HL-60 (cell line): ENCODE measurements at regions not wholly inside any gene's neighbourhood (a gene's known extent, or its start where the extent isn't known, plus 50 kb on each side); places are given as distances from the start of the nearest gene placed in this dataset.

Experiments
- DNase-seq, 2 experiments: peaks; one replicate each; pipeline ENCODE4 v3.0.0-alpha.2; 2010 to 2020; ENCODE audit warnings: low read depth in 1 of 2, low spot score in 1 of 2
- H3K27ac ChIP-seq: fragments of 250-450 bp; sonication (Bioruptor Pico); replicated peaks from 2 replicates; pipeline ENCODE4 v1.5.1; 2020; ENCODE audit warnings: mild to moderate bottlenecking, moderate library complexity
- H3K27me3 ChIP-seq: fragments of 250-450 bp; sonication (Bioruptor Pico); 2 replicates; pipeline ENCODE4 v1.5.1; 2021; ENCODE audit warnings: mild to moderate bottlenecking, moderate library complexity; ENCODE audit not compliant: insufficient read depth, poor library complexity, severe bottlenecking
- H3K4me3 ChIP-seq: replicated peaks from 2 replicates; pipeline ENCODE4 v1.5.1; 2011; ENCODE audit warnings: mild to moderate bottlenecking, control low read depth, low read length; ENCODE audit not compliant: insufficient read depth
- GABPA ChIP-seq: IDR thresholded peaks from 2 replicates; pipeline ENCODE4 v1.6.1; 2012; ENCODE audit warnings: low read depth
- POLR2AphosphoS5 ChIP-seq: IDR thresholded peaks from 2 replicates; pipeline ENCODE4 v1.6.1; 2012; ENCODE audit warnings: low read depth
- SPI1 ChIP-seq: IDR thresholded peaks from 2 replicates; pipeline ENCODE4 v1.6.1; 2012; ENCODE audit warnings: low read depth, mild to moderate bottlenecking, borderline replicate concordance
- TF ChIP-seq, protein P1 (sequence below): IDR thresholded peaks from one replicate; pipeline ENCODE4 v1.5.1; 2011; ENCODE audit warnings: low read length, control low read depth, inconsistent platforms; ENCODE audit not compliant: insufficient read depth
- TF ChIP-seq, protein P2 (sequence below): IDR thresholded peaks from 2 replicates; pipeline ENCODE4 v1.6.1; 2012; ENCODE audit warnings: low read depth; ENCODE audit not compliant: insufficient replicate concordance

DNA sequence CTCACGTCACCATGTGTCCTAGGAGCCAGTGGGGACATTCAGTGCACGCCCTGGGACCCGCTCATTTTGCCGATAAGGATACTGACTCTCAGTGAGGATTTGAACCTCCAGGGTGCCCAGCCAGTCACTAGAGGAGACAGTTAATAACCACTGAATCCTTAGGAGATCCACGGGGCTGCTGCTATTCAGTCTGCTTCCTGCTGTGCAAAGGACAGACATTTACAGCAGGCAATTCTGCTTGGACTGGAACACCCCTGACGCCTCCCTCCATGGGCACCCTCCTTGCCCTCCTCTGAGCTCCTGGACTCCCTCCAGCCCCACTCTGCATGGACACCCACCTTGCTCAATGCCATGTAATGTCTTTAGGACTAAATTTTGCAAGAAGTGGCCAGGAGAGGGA lies 265.5 kb downstream of the EIPR1 start:
- no peak overlapping the region for H3K4me3 ChIP-seq
- DNase-seq, result no peak

DNA sequence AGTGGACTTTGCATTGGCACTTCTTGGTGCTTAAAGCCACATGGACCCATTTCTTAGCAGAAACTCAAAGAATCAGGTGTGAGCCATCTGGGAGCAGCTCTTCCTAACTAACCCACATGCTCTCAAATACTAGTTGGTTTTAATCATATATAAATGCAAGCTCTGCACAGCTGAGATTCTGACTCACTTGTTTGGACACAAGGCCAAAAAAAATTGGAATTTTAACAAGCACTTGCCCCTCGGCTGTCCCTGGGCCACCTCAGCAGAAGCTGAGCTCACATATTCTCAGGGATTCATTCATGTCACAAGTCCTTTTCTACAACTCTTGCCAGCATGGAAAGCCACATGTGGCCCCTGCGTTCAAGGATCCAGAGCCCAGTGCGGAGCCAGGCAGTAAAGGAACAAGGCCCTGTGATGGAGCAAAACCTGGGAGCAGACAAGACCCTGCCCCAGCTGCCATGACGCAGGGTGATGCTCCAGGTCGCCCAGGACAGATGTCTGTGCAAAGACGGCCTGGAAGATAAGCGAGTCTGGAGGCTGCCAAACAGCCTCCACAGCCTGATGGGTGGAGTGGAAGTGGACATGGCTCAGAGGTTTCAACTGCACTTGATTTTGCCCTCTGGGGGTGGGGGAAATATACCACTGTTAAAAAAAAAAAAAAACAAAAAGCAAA lies 266.5 kb downstream of the EIPR1 start:
- TF ChIP-seq SPI1 (no peak), GABPA (no peak), POLR2AphosphoS5 (no peak)
- TF ChIP-seq, protein P1, sequence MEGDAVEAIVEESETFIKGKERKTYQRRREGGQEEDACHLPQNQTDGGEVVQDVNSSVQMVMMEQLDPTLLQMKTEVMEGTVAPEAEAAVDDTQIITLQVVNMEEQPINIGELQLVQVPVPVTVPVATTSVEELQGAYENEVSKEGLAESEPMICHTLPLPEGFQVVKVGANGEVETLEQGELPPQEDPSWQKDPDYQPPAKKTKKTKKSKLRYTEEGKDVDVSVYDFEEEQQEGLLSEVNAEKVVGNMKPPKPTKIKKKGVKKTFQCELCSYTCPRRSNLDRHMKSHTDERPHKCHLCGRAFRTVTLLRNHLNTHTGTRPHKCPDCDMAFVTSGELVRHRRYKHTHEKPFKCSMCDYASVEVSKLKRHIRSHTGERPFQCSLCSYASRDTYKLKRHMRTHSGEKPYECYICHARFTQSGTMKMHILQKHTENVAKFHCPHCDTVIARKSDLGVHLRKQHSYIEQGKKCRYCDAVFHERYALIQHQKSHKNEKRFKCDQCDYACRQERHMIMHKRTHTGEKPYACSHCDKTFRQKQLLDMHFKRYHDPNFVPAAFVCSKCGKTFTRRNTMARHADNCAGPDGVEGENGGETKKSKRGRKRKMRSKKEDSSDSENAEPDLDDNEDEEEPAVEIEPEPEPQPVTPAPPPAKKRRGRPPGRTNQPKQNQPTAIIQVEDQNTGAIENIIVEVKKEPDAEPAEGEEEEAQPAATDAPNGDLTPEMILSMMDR, result no peak
- TF ChIP-seq, protein P2, sequence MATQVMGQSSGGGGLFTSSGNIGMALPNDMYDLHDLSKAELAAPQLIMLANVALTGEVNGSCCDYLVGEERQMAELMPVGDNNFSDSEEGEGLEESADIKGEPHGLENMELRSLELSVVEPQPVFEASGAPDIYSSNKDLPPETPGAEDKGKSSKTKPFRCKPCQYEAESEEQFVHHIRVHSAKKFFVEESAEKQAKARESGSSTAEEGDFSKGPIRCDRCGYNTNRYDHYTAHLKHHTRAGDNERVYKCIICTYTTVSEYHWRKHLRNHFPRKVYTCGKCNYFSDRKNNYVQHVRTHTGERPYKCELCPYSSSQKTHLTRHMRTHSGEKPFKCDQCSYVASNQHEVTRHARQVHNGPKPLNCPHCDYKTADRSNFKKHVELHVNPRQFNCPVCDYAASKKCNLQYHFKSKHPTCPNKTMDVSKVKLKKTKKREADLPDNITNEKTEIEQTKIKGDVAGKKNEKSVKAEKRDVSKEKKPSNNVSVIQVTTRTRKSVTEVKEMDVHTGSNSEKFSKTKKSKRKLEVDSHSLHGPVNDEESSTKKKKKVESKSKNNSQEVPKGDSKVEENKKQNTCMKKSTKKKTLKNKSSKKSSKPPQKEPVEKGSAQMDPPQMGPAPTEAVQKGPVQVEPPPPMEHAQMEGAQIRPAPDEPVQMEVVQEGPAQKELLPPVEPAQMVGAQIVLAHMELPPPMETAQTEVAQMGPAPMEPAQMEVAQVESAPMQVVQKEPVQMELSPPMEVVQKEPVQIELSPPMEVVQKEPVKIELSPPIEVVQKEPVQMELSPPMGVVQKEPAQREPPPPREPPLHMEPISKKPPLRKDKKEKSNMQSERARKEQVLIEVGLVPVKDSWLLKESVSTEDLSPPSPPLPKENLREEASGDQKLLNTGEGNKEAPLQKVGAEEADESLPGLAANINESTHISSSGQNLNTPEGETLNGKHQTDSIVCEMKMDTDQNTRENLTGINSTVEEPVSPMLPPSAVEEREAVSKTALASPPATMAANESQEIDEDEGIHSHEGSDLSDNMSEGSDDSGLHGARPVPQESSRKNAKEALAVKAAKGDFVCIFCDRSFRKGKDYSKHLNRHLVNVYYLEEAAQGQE, result no peak
- no peak overlapping the region for H3K27ac ChIP-seq
- H3K4me3 ChIP-seq, result no peak overlapping the region
- no peaks in the 10 kb centered on the region for H3K27me3 ChIP-seq
- DNase-seq, result no peak

More for the DNA sequence above, 265.5 kb downstream of the EIPR1 start:
- TF ChIP-seq, protein P1, result no peak
- Histone ChIP-seq H3K27me3 (no peaks in the 10 kb centered on the region), H3K27ac (no peak overlapping the region)

DNA sequence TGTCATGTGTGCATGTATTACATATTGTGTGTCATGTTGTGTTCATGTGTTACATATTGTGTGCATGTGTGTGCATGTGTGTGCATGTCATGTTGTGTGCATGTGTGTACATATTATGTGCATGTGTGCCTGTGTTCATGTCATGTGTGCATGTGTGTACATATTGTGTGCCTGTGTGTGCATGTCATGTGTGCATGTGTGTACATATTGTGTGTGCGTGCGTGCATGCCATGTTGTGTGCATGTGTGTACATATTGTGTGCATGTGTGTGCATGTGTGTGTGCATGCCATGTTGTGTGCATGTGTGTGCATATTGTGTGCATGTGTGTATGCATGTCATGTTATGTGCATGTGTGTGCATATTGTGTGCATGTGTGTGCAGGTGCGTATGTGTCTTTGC lies 267.1 kb downstream of the EIPR1 start:
- Histone ChIP-seq H3K27ac (no peak overlapping the region), H3K27me3 (no peaks in the 10 kb centered on the region), H3K4me3 (no peak overlapping the region)
- no peak for TF ChIP-seq POLR2AphosphoS5
- DNase-seq, result no peak

GRCh38 chr2:3108710-3109702 lies 268.6 kb downstream of the EIPR1 start:
- no peak for DNase-seq
- TF ChIP-seq, protein P1, result no peak
- TF ChIP-seq, protein P2, result no peak

More at GRCh38 chr2:3108710-3109702, 268.6 kb downstream of the EIPR1 start:
- H3K27ac ChIP-seq, result no peak overlapping the region
- no peaks in the 10 kb centered on the region for H3K27me3 ChIP-seq
- H3K4me3 ChIP-seq, result no peak overlapping the region
